T-cell (primary cell): ENCODE measurements at regions not wholly inside any gene's neighbourhood (a gene's known extent, or its start where the extent isn't known, plus 50 kb on each side); places are given as distances from the start of the nearest gene placed in this dataset.
"Not testable (repeated sequence)": the region's sequence is repeated elsewhere in the genome, so short reads cannot be mapped to it uniquely, and the experiment has no call there.

ENCODE experiments used
- ATAC-seq, 4 experiments: fragments of 200-7000 bp in 3 of 4; fragments of 150-1000 bp in 1 of 4; cut with Tn5 transposase; replicated peaks in 1 of 4; 1 replicate in 3 of 4; 2 replicates in 1 of 4; pipeline ENCODE4 v1.10.0; 2021; ENCODE audit warnings: moderate library complexity in 3 of 4, mild to moderate bottlenecking in 2 of 4, moderate number of reproducible peaks in 1 of 4
- CTCF ChIA-PET, 2 donors: fragments of 300-600 bp; sonication (Branson Sonifier 250); formaldehyde crosslinking; loops; one replicate each; lab custom pipeline; 2022; ENCODE audit warnings: antibody characterized with exemption in 2 of 2; lab: Charles Lee
- POLR2A ChIA-PET, 2 donors: fragments of 300-600 bp; sonication (Branson Sonifier 250); formaldehyde crosslinking; loops; one replicate each; lab custom pipeline; 2022; ENCODE audit warnings: antibody characterized with exemption in 2 of 2; lab: Charles Lee
- DNase-seq, 35 experiments: peaks; one replicate each; pipeline versions ENCODE4 v3.0.0 to v3.0.0-alpha.2; 2013 to 2023
- H3K27ac ChIP-seq: one replicate; pipeline ENCODE4 v1.5.1; 2013; ENCODE audit warnings: low read length
- H3K27me3 ChIP-seq, 2 experiments: replicated peaks in 1 of 2; 1 replicate in 1 of 2; 2 replicates in 1 of 2; pipeline versions ENCODE4 v1.6.1 to v1.7.0; 2013; ENCODE audit warnings: low read length in 1 of 2, mixed read lengths in 1 of 2; ENCODE audit not compliant: control insufficient read depth in 2 of 2, insufficient read depth in 2 of 2; ENCODE audit errors: extremely low read depth in 1 of 2
- H3K36me3 ChIP-seq, 2 donors: 1 replicate in 1 of 2; 2 replicates in 1 of 2; pipeline versions ENCODE4 v1.6.1 to v1.7.0; 2013; ENCODE audit warnings: low read length in 1 of 2; ENCODE audit not compliant: control insufficient read depth in 2 of 2, insufficient read depth in 1 of 2; ENCODE audit errors: extremely low read depth in 1 of 2
- H3K4me1 ChIP-seq, 2 experiments: 1 replicate in 1 of 2; 2 replicates in 1 of 2; pipeline versions ENCODE4 v1.6.1 to v1.7.0; 2013; ENCODE audit warnings: low read length in 2 of 2, mixed read lengths in 1 of 2; ENCODE audit not compliant: insufficient read depth in 2 of 2, control insufficient read depth in 1 of 2; ENCODE audit errors: extremely low read depth in 1 of 2
- H3K4me3 ChIP-seq, 2 donors: 1 replicate in 1 of 2; 2 replicates in 1 of 2; pipeline versions ENCODE4 v1.5.1 to v1.7.0; 2013; ENCODE audit warnings: mild to moderate bottlenecking in 2 of 2, low read length in 1 of 2, moderate library complexity in 1 of 2; ENCODE audit not compliant: control insufficient read depth in 1 of 2; ENCODE audit errors: extremely low read depth in 1 of 2
- H3K9me3 ChIP-seq: 2 replicates; pipeline ENCODE4 v1.7.0; 2013
- H3K27ac Mint-ChIP-seq, 2 donors: one replicate each; pipeline ENCODE4 v1.8.0; 2020 to 2021; ENCODE audit warnings: mild to moderate bottlenecking in 2 of 2, mixed read lengths in 2 of 2
- H3K27me3 Mint-ChIP-seq, 2 donors: one replicate each; pipeline ENCODE4 v1.8.0; 2021 to 2022; ENCODE audit warnings: mixed read lengths in 2 of 2
- H3K36me3 Mint-ChIP-seq: one replicate; pipeline ENCODE4 v1.8.0; 2021; ENCODE audit warnings: mixed read lengths
- H3K4me1 Mint-ChIP-seq, 3 donors: one replicate each; pipeline ENCODE4 v1.8.0; 2020 to 2022; ENCODE audit warnings: mixed read lengths in 3 of 3, mild to moderate bottlenecking in 1 of 3
- H3K4me3 Mint-ChIP-seq, 3 donors: one replicate each; pipeline ENCODE4 v1.8.0; 2020 to 2022; ENCODE audit warnings: mild to moderate bottlenecking in 3 of 3, mixed read lengths in 3 of 3, moderate library complexity in 3 of 3
- H3K9me3 Mint-ChIP-seq, 3 donors: one replicate each; pipeline ENCODE4 v1.8.0; 2020 to 2022; ENCODE audit warnings: mixed read lengths in 3 of 3
- WGBS: methylation state at CpG from one replicate; pipeline ENCODE4 v1.1.5; 2013; ENCODE audit warnings: missing lambda C conversion rate; ENCODE audit not compliant: insufficient coverage; 5-methylcytosine and 5-hydroxymethylcytosine counted together

- H3K4me3 ChIP-seq = no peak overlapping the region
- H3K4me1 ChIP-seq = no peaks in the 10 kb centered on the region
- no peaks in the 10 kb centered on the region for H3K9me3 ChIP-seq
- Mint-ChIP-seq H3K36me3 (no peaks in the 10 kb centered on the region), H3K4me1 (no peaks in the 10 kb centered on the region), H3K27me3 (no peaks in the 10 kb centered on the region), H3K27ac (no peak overlapping the region), H3K9me3 (peaks cover 2 to 10% (median 4%) of the 10 kb centered on the region in 3 donors), H3K4me3 (no peak overlapping the region)
- ChIA-PET CTCF (no interaction called here), POLR2A (interaction anchor here in 1 of 2 donors (0.6 kb wide), 1 partner anchor 1068 kb away, joined by 3 read pairs; no protein-coding TSS in a partner anchor)
- no peaks in the 10 kb centered on the region for H3K27me3 ChIP-seq
- ATAC-seq (no peak), DNase-seq (no peak)
- H3K27ac ChIP-seq = no peak overlapping the region
- WGBS = 95% methylated on average over 3 of the region's 6 CpGs
- no peaks in the 10 kb centered on the region for H3K36me3 ChIP-seq
Observed at GRCh38 chr7:145698526-145699262, 417.9 kb upstream of the CNTNAP2 start.

- H3K9me3 Mint-ChIP-seq = peaks cover 2 to 10% (median 4%) of the 10 kb centered on the region in 3 donors
- H3K4me1 ChIP-seq, H3K27me3 Mint-ChIP-seq, DNase-seq, CTCF ChIA-PET, H3K36me3 Mint-ChIP-seq, H3K4me3 ChIP-seq, H3K4me1 Mint-ChIP-seq, H3K27ac ChIP-seq, POLR2A ChIA-PET, ATAC-seq, H3K9me3 ChIP-seq, H3K27me3 ChIP-seq, H3K36me3 ChIP-seq, H3K27ac Mint-ChIP-seq, H3K4me3 Mint-ChIP-seq: not testable (repeated sequence)
- 96% methylated on average over 17 of the region's 49 CpGs for WGBS
Observed at GRCh38 chr7:145697412-145698107, 419.0 kb upstream of the CNTNAP2 start.

DNA sequence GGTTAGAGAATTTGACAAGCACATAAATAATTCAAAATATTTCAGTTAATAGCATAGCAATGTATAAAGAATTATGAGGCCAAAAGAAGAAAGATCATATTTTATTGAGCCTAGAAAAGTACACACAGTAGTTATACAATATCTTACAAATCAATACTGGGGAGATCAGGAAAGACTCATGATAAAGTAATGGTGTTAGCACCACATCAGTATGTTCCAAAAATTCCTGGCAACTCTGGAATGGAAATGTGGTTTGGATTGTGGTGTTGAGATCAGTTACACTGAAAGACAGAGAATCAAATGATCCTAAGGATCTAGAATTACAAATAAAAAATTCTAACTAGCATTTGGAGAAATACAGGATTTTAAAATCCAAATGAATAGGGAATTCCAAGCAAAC is 420.5 kb upstream of the CNTNAP2 start:
- Histone ChIP-seq H3K27me3 (no peaks in the 10 kb centered on the region), H3K4me3 (no peak overlapping the region), H3K27ac (no peak overlapping the region), H3K9me3 (no peaks in the 10 kb centered on the region), H3K36me3 (no peaks in the 10 kb centered on the region), H3K4me1 (no peaks in the 10 kb centered on the region)
- DNase-seq (no peak), ATAC-seq (no peak)
- ChIA-PET CTCF (no interaction called here), POLR2A (no interaction called here)
- H3K27me3 Mint-ChIP-seq = no peaks in the 10 kb centered on the region
- peaks cover 2 to 10% (median 4%) of the 10 kb centered on the region in 3 donors for H3K9me3 Mint-ChIP-seq
- no peak overlapping the region for H3K27ac Mint-ChIP-seq
- H3K4me1 Mint-ChIP-seq = no peaks in the 10 kb centered on the region
- H3K4me3 Mint-ChIP-seq = no peak overlapping the region
- H3K36me3 Mint-ChIP-seq = no peaks in the 10 kb centered on the region

- Histone ChIP-seq H3K27ac (no peak overlapping the region), H3K4me1 (no peaks in the 10 kb centered on the region), H3K27me3 (no peaks in the 10 kb centered on the region), H3K9me3 (no peaks in the 10 kb centered on the region), H3K4me3 (no peak overlapping the region), H3K36me3 (no peaks in the 10 kb centered on the region)
- Mint-ChIP-seq H3K4me3 (no peak overlapping the region), H3K27me3 (no peaks in the 10 kb centered on the region), H3K36me3 (no peaks in the 10 kb centered on the region), H3K9me3 (peaks cover 4 to 10% (median 5%) of the 10 kb centered on the region in 3 donors), H3K27ac (no peak overlapping the region), H3K4me1 (no peaks in the 10 kb centered on the region)
- DNase-seq = no peak
- CTCF ChIA-PET = no interaction called here
- WGBS = 48% methylated on average over 2 of the region's 3 CpGs
- POLR2A ChIA-PET = no interaction called here
- no peak for ATAC-seq
Observed at GRCh38 chr7:145692237-145692950, 424.2 kb upstream of the CNTNAP2 start.

GRCh38 chr7:145691377-145691914 is 425.2 kb upstream of the CNTNAP2 start:
- H3K4me3 ChIP-seq = no peak overlapping the region
- H3K36me3 ChIP-seq = no peaks in the 10 kb centered on the region
- Mint-ChIP-seq H3K27ac (no peak overlapping the region), H3K4me3 (no peak overlapping the region), H3K4me1 (no peaks in the 10 kb centered on the region), H3K36me3 (no peaks in the 10 kb centered on the region), H3K27me3 (no peaks in the 10 kb centered on the region), H3K9me3 (peaks cover 2 to 7% (median 4%) of the 10 kb centered on the region in 3 donors)
- DNase-seq = no peak
- ChIA-PET CTCF (no interaction called here), POLR2A (no interaction called here)
- H3K27ac ChIP-seq = no peak overlapping the region
- H3K9me3 ChIP-seq = no peaks in the 10 kb centered on the region
- no CpG with 5 or more reads among the region's 5 CpGs for WGBS
- ATAC-seq = no peak
- H3K4me1 ChIP-seq = no peaks in the 10 kb centered on the region
- H3K27me3 ChIP-seq = no peaks in the 10 kb centered on the region

DNA sequence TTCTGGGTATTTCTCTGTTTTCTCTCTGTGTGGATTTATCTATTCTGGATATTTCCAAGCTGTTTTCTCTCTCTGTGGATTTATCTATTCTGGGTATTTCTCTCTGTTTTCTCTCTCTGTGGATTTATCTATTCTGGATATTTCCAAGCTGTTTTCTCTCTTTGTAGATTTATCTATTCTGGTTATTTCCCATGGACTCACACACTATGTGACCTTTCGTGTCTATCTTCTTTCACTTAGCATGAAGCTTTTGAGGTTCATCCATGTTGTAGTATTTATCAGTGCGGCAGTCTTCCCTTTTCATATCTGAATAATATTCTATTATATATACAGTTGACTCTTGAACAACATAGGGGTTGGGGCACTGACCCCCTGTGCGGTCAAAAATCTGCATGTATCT is 435.0 kb upstream of the CNTNAP2 start:
- H3K27ac Mint-ChIP-seq = no peak overlapping the region
- H3K27me3 Mint-ChIP-seq = no peaks in the 10 kb centered on the region
- CTCF ChIA-PET = no interaction called here
- no peaks in the 10 kb centered on the region for H3K9me3 ChIP-seq
- H3K36me3 ChIP-seq = no peaks in the 10 kb centered on the region
- ATAC-seq (no peak), DNase-seq (no peak)
- H3K27me3 ChIP-seq = no peaks in the 10 kb centered on the region
- no peak overlapping the region for H3K4me3 Mint-ChIP-seq
- no CpG with 5 or more reads among the region's 3 CpGs for WGBS
- H3K36me3 Mint-ChIP-seq = no peaks in the 10 kb centered on the region
- H3K9me3 Mint-ChIP-seq = peaks cover 5 to 21% (median 10%) of the 10 kb centered on the region in 3 donors
- no peaks in the 10 kb centered on the region for H3K4me1 Mint-ChIP-seq
- no peak overlapping the region for H3K4me3 ChIP-seq
- H3K27ac ChIP-seq = no peak overlapping the region
- POLR2A ChIA-PET = no interaction called here
- H3K4me1 ChIP-seq = no peaks in the 10 kb centered on the region
